Activated CD8-positive, alpha-beta memory T cell treated with anti-CD3 and anti-CD28 coated beads for 48 hours (primary cell): ENCODE measurements at regions not wholly inside any gene's neighbourhood (a gene's known extent, or its start where the extent isn't known, plus 50 kb on each side); places are given as distances from the start of the nearest gene placed in this dataset.
"Not testable (repeated sequence)": the region's sequence is repeated elsewhere in the genome, so short reads cannot be mapped to it uniquely, and the experiment has no call there.

Experiments used
- DNase-seq, 3 experiments: peaks; one replicate each; pipeline ENCODE4 v3.0.0-alpha.2; 2020; ENCODE audit warnings: low read depth in 2 of 3, low spot score in 2 of 3

- no peak for DNase-seq
These were observed 59.6 kb upstream of the MAN2A1 start for GRCh38 chr5:109630093-109630492.

- DNase-seq: no peak
These were observed 61.1 kb upstream of the MAN2A1 start for GRCh38 chr5:109628591-109628990.

GRCh38 chr5:109621266-109621665 is 68.5 kb upstream of the MAN2A1 start:
- DNase-seq: not testable (repeated sequence)

- no peak for DNase-seq
These were observed 69.1 kb upstream of the MAN2A1 start for GRCh38 chr5:109620651-109621050.

GRCh38 chr5:109619606-109620005 is 70.1 kb upstream of the MAN2A1 start:
- DNase-seq: no peak

GRCh38 chr5:109619021-109619460 is 70.7 kb upstream of the MAN2A1 start:
- no peak for DNase-seq

- DNase-seq: no peak
These were observed 74.7 kb upstream of the MAN2A1 start for GRCh38 chr5:109614981-109615380.

GRCh38 chr5:109614301-109614700 is 75.4 kb upstream of the MAN2A1 start:
- DNase-seq: no peak

- DNase-seq: no peak
These were observed 77.3 kb upstream of the MAN2A1 start for GRCh38 chr5:109612278-109612905.

- DNase-seq: no peak
These were observed 78.2 kb upstream of the MAN2A1 start for GRCh38 chr5:109611505-109611904.

- DNase-seq: no peak
These were observed 78.7 kb upstream of the MAN2A1 start for GRCh38 chr5:109611061-109611460.

GRCh38 chr5:109610581-109610980 is 79.1 kb upstream of the MAN2A1 start:
- DNase-seq: no peak

- DNase-seq: no peak
These were observed 84.5 kb upstream of the MAN2A1 start for GRCh38 chr5:109605207-109605730.

- DNase-seq: no peak
These were observed 85.0 kb upstream of the MAN2A1 start for GRCh38 chr5:109604758-109605157.

- no peak for DNase-seq
These were observed 88.0 kb upstream of the MAN2A1 start for GRCh38 chr5:109601736-109602135.

GRCh38 chr5:109597893-109598292 is 91.8 kb upstream of the MAN2A1 start:
- no peak for DNase-seq

- no peak for DNase-seq
These were observed 95.5 kb upstream of the MAN2A1 start for GRCh38 chr5:109594217-109594616.

- no peak for DNase-seq
These were observed 98.9 kb upstream of the MAN2A1 start for GRCh38 chr5:109590799-109591198.

GRCh38 chr5:109589986-109590385 is 99.7 kb upstream of the MAN2A1 start:
- no peak for DNase-seq

- no peak for DNase-seq
These were observed 100.5 kb upstream of the MAN2A1 start for GRCh38 chr5:109589239-109589638.

- DNase-seq: no peak
These were observed 101.3 kb upstream of the MAN2A1 start for GRCh38 chr5:109588281-109589035.

- DNase-seq: no peak
These were observed 104.6 kb upstream of the MAN2A1 start for GRCh38 chr5:109584986-109585599.
